ENCODE measurements at regions not wholly inside any gene's neighbourhood (a gene's known extent, or its start where the extent isn't known, plus 50 kb on each side); places are given as distances from the start of the nearest gene placed in this dataset.

GRCh38 chr12:65593239-65593701 is 231.0 kb upstream of the HMGA2 start:
- no peak for TF ChIP-seq CTCF (IDR thresholded peaks at IDR 0.05)
- no peak for TF ChIP-seq POLR2A (IDR thresholded peaks at IDR 0.05)

All from vagina (tissue), 2 donors.